Skeletal muscle cell (primary cell): ENCODE measurements at regions not wholly inside any gene's neighbourhood (a gene's known extent, or its start where the extent isn't known, plus 50 kb on each side); places are given as distances from the start of the nearest gene placed in this dataset.
"Not testable (repeated sequence)": the region's sequence is repeated elsewhere in the genome, so short reads cannot be mapped to it uniquely, and the experiment has no call there.

Experiments
- DNase-seq: peaks from one replicate; pipeline ENCODE4 v3.0.0-alpha.2; 2010; ENCODE audit warnings: low read depth
- H3K4me3 ChIP-seq: 2 replicates; pipeline ENCODE4 v1.5.1; 2011; ENCODE audit warnings: low read depth, mild to moderate bottlenecking, control low read depth, low read length, moderate library complexity

DNA sequence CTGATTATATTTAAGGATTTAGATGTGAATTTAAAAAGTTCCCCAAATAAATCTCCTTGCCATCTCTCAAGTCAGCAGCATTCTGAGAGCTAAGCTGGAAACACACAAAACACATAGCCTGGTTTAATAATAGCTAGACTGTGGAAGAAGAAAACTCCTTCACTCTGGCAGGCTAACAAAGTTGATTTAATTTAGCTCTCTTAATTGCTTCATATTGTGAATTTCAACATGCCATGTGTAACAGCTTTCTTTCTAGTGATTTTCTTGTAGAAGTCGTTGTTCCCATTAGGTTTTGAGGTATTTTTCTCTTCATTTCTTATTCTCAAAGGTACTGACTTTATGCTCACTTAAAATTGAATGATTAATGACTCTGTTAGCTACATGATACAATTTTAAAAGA lies 216.8 kb upstream of the AKR1E2 start:
- no peak overlapping the region for H3K4me3 ChIP-seq
- DNase-seq: no peak

- no peak for DNase-seq
- no peak overlapping the region for H3K4me3 ChIP-seq
Measured at GRCh38 chr10:4607681-4608080, 218.3 kb upstream of the AKR1E2 start.

- DNase-seq: no peak
- H3K4me3 ChIP-seq: no peak overlapping the region
Measured at GRCh38 chr10:4606856-4607636, 219.0 kb upstream of the AKR1E2 start.

GRCh38 chr10:4602764-4603491 lies 223.1 kb upstream of the AKR1E2 start:
- H3K4me3 ChIP-seq: no peak overlapping the region
- no peak for DNase-seq

DNA sequence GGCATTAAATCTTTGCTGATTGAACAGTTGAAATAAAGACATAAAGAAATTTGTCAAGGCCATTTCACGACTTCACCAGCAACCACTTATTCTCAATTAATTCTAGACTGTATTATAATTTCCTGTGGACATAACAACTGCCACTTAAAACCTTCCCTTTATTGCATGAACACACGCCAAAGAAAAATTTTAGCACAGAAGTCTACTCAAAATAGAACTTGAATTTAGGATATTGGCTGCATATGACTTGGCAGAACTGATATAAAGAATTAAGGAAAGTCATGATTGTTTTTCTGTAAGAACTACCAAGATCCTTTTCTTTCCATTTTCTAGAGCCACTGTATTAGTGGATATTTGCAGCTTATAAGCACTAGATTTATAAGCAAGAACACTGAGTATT lies 226.5 kb upstream of the AKR1E2 start:
- no peak overlapping the region for H3K4me3 ChIP-seq
- DNase-seq: no peak

DNA sequence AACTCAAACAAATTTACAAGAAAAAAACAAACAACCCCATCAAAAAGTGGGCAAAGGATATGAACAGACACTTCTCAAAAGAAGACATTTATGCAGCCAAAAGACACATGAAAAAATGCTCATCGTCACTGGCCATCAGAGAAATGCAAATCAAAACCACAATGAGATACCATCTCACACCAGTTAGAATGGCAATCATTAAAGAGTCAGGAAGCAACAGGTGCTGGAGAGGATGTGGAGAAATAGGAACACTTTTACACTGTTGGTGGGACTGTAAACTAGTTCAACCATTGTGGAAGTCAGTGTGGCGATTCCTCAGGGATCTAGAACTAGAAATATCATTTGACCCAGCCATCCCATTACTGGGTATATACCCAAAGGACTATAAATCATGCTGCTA lies 228.1 kb upstream of the AKR1E2 start:
- DNase-seq, H3K4me3 ChIP-seq: not testable (repeated sequence)

- DNase-seq: no peak
- H3K4me3 ChIP-seq: no peak overlapping the region
Measured at GRCh38 chr10:4596951-4597350, 229.1 kb upstream of the AKR1E2 start.

- H3K4me3 ChIP-seq: no peak overlapping the region
- DNase-seq: no peak
Measured at GRCh38 chr10:4595719-4596319, 230.2 kb upstream of the AKR1E2 start.

- DNase-seq: no peak
- H3K4me3 ChIP-seq: no peak overlapping the region
Measured at GRCh38 chr10:4590807-4591206, 235.2 kb upstream of the AKR1E2 start.

DNA sequence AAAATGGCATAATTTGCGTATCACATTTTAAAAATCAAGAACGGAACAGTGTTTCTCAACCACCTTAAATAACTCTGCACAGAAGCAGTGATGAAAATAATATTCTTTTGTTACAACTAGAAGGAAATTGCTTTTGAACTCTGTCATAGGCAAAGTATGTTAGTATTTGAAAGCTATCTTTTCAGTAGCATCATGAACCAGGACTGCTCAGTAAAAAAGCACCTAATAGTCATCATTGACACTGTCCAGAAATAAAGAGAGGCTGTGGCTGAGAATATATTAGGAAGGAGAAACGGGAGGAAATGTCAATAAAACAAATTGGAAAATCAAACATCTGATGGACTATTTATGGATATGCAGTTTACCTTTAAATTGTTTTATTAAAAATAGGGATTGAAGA lies 237.2 kb upstream of the AKR1E2 start:
- no peak for DNase-seq
- no peak overlapping the region for H3K4me3 ChIP-seq

- no peak for DNase-seq
- H3K4me3 ChIP-seq: no peak overlapping the region
Measured at GRCh38 chr10:4587466-4587865, 238.5 kb upstream of the AKR1E2 start.

GRCh38 chr10:4586776-4587175 lies 239.2 kb upstream of the AKR1E2 start:
- DNase-seq: no peak
- no peak overlapping the region for H3K4me3 ChIP-seq

GRCh38 chr10:4581929-4582328 lies 244.1 kb upstream of the AKR1E2 start:
- H3K4me3 ChIP-seq: no peak overlapping the region
- DNase-seq: no peak

DNA sequence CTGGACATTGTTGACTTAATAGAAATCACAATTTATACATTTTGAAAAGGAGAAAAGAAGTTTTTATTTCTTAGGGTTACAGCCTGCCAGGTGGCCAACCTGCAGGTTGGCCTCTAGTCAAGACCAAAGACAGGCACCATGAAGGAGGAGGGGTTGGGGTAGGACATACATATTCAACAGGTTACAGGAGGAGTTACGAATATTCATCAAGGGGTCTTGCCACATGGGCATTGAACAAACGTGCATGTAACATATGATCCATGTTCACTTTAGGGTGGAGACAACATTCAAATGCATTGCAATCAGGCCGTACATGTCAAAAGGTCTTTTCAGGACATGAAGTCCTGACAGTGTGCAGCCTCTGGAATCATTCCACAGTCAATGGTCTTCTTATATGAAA lies 246.2 kb upstream of the AKR1E2 start:
- DNase-seq: no peak
- no peak overlapping the region for H3K4me3 ChIP-seq

DNA sequence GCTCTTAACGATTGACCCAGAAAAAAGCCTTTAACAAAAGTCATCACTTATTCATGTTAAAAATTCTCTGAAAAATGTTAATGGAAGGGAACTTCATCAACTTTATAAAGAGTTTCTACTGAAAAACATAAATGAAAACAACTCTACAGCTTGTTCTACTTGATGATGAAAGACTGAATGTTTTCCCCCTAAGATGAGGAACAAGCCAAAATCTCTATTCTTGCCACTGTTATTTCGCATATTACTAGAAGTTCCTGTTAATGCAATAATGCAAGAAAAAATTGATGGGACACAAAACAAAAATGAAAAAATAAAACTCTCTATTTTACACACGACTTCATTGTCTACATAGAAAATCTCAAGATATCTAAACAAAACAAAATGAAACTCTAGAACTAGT lies 249.8 kb upstream of the AKR1E2 start:
- H3K4me3 ChIP-seq: no peak overlapping the region
- no peak for DNase-seq

DNA sequence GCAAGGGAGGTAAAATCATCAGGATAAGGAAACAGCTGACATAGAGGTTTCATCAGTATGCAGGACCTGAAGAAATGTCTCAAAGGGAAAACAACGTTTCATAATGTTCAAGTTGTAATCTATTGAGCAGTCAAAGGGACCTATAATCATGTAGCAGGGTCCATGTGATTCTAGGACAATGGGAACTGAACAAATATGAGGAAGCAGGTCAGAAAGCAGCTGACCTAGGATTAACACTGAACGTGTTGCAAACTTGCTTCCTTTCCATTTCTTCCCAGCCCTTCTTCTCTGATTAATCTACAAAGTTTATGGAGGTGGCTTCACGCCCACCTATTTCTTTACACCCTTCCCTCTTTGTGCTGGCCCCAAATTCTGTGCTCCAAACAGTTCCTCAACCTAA lies 256.9 kb upstream of the AKR1E2 start:
- no peak overlapping the region for H3K4me3 ChIP-seq
- DNase-seq: no peak

GRCh38 chr10:4568731-4569130 lies 257.3 kb upstream of the AKR1E2 start:
- DNase-seq: no peak
- no peak overlapping the region for H3K4me3 ChIP-seq

DNA sequence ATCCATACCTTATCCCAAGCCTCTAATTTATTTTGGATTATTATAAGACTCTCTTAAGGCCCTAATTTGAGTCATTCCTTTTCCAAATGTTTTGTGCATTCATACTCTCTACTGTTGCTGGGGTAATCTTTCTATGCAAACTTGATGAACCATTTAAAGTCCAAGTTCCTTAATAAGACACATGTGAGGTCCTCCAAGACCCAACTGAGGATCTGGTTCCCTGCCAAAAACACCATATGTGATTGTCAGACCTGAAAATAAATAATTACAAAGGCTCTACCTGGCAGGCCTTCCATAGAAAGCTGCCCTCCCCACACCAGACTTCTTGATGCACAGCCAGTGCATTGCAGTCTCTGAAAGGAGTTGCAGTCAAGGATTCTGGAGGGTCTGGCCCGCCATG lies 257.9 kb upstream of the AKR1E2 start:
- no peak for DNase-seq
- no peak overlapping the region for H3K4me3 ChIP-seq

DNA sequence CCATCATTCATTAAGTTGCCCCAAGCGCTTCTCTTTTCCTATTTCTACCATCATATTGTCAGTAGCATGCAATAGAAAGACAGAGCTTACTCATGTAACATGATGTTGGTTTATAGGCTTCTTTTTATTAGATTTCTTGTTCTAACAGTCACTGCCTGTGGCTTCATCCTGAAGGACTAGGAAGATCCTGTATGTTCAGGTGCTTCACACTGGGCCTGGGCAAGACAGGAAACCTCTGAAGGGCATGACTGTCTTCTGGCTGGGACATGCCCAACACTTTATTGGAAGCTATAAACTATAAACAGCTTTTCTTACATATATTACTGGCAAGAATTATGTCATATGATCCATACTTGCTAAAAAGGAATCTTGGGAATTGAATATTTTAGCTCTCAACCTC lies 258.4 kb upstream of the AKR1E2 start:
- H3K4me3 ChIP-seq: no peak overlapping the region
- no peak for DNase-seq

DNA sequence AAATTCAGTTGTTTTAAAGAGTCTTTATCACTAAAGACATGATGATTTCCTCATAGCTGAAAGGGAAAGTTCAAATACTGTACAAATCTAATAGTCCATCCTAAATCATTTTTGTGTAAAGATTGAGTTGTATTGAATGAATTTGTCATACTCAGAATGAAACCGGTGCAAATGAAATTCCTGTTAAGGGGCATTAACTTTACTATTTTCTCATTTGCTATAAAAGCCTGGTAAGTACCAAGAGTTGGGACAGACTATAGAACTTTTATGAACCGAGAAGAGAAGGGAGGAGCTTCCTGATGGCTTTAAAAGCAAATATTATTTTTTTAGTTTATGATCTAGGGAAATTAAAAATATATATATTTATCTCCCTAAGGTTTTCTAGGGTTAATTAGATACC lies 260.0 kb upstream of the AKR1E2 start:
- DNase-seq: no peak
- no peak overlapping the region for H3K4me3 ChIP-seq

- H3K4me3 ChIP-seq: no peak overlapping the region
- no peak for DNase-seq
Measured at GRCh38 chr10:4561296-4561695, 264.7 kb upstream of the AKR1E2 start.
